Body of pancreas (tissue), 4 donors: ENCODE measurements at regions not wholly inside any gene's neighbourhood (a gene's known extent, or its start where the extent isn't known, plus 50 kb on each side); places are given as distances from the start of the nearest gene placed in this dataset.

ENCODE experiments used
- ATAC-seq: fragments of 150-250 bp; one replicate; pipeline ENCODE4 v1.9.1; 2016
- DNase-seq, 4 donors: peaks; one replicate each; pipeline ENCODE4 v3.0.0-alpha.2; 2019
- H3K27ac ChIP-seq, 4 donors: fragments of 200-600 bp; sonication (generic); 1 replicate in 3 of 4; 2 replicates in 1 of 4; pipeline versions ENCODE4 v1.5.1 to v1.6.1; 2016 to 2019; ENCODE audit warnings: mild to moderate bottlenecking in 1 of 4, mixed read lengths in 1 of 4, moderate library complexity in 1 of 4
- H3K27me3 ChIP-seq, 2 donors: fragments of 200-600 bp; sonication (generic); one replicate each; pipeline ENCODE4 v1.6.0; 2016; ENCODE audit warnings: mild to moderate bottlenecking in 1 of 2
- H3K36me3 ChIP-seq, 2 donors: fragments of 200-600 bp; sonication (generic); replicated peaks in 1 of 2; 2 replicates each; pipeline ENCODE4 v1.5.1; 2016; ENCODE audit warnings: low read depth in 2 of 2; ENCODE audit not compliant: insufficient read depth in 1 of 2
- H3K4me1 ChIP-seq: fragments of 200-600 bp; sonication (generic); one replicate; pipeline ENCODE4 v1.6.0; 2016
- H3K4me3 ChIP-seq, 2 donors: fragments of 200-600 bp; sonication (generic); 1 replicate in 1 of 2; 2 replicates in 1 of 2; pipeline ENCODE4 v1.5.1; 2016 to 2019
- H3K9me3 ChIP-seq, 3 donors: fragments of 200-600 bp; sonication (generic); 1 replicate in 2 of 3; 2 replicates in 1 of 3; pipeline ENCODE4 v1.5.1; 2016
- POLR2A ChIP-seq, 3 donors: fragments of 450-650 bp; IDR thresholded peaks; one replicate each; pipeline ENCODE4 v1.6.1; 2016; ENCODE audit warnings: antibody characterized with exemption in 3 of 3, mild to moderate bottlenecking in 2 of 3
- WGBS, 2 donors: methylation state at CpG; one replicate each; pipeline ENCODE4 v1.1.5; 2017; 5-methylcytosine and 5-hydroxymethylcytosine counted together
- intact Hi-C: fragments of 100-400 bp; cut with DNase I; formaldehyde crosslinking; loops from one replicate; pipeline ENCODE4 v1.15.1; 2023
- TF ChIP-seq, protein P1 (sequence below), 7 experiments: fragments of 450-650 bp in 4 of 7; fragments of 200-600 bp in 3 of 7; sonication (generic) in 3 of 7; IDR thresholded peaks; one replicate each; pipeline ENCODE4 v1.5.1; 2016 to 2019; ENCODE audit warnings: antibody characterized with exemption in 7 of 7

DNA sequence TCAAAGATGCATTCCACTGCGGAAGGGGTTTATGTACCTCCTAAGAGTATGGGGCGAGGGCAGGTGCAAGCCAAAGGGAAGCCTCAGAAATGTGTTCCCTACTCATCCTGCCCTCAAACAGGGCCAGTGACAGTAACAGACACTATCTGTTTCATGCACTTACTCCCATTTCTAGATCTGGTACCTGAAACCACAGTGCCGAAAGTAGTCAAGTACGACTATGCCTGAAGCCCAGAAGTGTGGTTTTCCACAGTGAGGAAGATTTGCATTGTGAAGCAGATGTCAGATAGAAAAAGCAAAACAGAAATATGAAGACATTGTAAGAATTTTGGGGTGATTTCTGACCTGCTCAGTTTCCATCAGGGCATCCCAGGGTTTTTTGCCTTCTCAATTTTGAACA, 748.7 kb downstream of the RNF144A start:
- no peaks in the 10 kb centered on the region for H3K36me3 ChIP-seq
- no peak overlapping the region for H3K27ac ChIP-seq
- no peak for TF ChIP-seq POLR2A (IDR thresholded peaks at IDR 0.05)
- TF ChIP-seq, protein P1, sequence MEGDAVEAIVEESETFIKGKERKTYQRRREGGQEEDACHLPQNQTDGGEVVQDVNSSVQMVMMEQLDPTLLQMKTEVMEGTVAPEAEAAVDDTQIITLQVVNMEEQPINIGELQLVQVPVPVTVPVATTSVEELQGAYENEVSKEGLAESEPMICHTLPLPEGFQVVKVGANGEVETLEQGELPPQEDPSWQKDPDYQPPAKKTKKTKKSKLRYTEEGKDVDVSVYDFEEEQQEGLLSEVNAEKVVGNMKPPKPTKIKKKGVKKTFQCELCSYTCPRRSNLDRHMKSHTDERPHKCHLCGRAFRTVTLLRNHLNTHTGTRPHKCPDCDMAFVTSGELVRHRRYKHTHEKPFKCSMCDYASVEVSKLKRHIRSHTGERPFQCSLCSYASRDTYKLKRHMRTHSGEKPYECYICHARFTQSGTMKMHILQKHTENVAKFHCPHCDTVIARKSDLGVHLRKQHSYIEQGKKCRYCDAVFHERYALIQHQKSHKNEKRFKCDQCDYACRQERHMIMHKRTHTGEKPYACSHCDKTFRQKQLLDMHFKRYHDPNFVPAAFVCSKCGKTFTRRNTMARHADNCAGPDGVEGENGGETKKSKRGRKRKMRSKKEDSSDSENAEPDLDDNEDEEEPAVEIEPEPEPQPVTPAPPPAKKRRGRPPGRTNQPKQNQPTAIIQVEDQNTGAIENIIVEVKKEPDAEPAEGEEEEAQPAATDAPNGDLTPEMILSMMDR (IDR thresholded peaks at IDR 0.05): no peak
- H3K4me3 ChIP-seq: no peak overlapping the region
- WGBS, 2 donors: 91 to 92% methylated on average over 4 of the region's 4 CpGs
- H3K27me3 ChIP-seq: no peaks in the 10 kb centered on the region
- no peaks in the 10 kb centered on the region for H3K9me3 ChIP-seq
- DNase-seq: no peak
- intact Hi-C loops: no loop called here
- no peaks in the 10 kb centered on the region for H3K4me1 ChIP-seq
- no peak for ATAC-seq

DNA sequence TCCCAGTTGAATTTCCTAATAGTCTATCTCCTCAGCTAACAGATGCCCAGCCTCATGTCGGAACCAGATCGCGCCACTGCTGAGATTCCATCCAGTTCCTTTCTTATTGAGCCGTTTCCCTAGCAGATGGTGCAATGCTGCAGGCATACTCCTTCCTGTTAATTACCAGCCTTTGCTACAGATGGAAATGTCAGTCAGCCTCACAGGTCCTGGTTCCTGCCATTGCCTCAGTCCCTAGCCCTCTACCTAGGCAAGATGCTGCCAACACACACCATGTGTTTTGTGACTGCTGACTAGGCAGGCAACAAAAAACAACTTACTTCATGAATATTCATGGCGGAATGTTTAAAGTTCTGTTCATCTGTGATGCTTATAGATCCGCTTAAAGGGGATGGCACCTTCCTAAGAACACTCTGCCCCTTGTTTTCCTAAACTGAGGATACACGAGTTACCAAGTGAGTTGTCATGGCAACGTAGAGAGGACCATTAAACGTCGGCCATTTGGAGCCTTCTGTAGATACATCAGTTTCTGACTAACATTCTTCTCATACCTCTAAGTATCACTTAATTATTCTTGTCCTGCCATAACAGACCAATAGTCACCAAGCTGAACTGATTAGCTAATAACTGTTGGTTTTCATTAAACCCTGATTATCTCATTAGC, 749.5 kb downstream of the RNF144A start:
- no peak for DNase-seq
- no peaks in the 10 kb centered on the region for H3K36me3 ChIP-seq
- H3K9me3 ChIP-seq: no peaks in the 10 kb centered on the region
- H3K4me1 ChIP-seq: no peaks in the 10 kb centered on the region
- H3K4me3 ChIP-seq: no peak overlapping the region
- TF ChIP-seq, protein P1 (IDR thresholded peaks at IDR 0.05): no peak
- TF ChIP-seq POLR2A (IDR thresholded peaks at IDR 0.05): no peak
- H3K27me3 ChIP-seq: no peaks in the 10 kb centered on the region
- WGBS, 2 donors: 79 to 85% methylated on average over 10 of the region's 10 CpGs
- no peak for ATAC-seq
- H3K27ac ChIP-seq: no peak overlapping the region
- intact Hi-C loops: no loop called here

DNA sequence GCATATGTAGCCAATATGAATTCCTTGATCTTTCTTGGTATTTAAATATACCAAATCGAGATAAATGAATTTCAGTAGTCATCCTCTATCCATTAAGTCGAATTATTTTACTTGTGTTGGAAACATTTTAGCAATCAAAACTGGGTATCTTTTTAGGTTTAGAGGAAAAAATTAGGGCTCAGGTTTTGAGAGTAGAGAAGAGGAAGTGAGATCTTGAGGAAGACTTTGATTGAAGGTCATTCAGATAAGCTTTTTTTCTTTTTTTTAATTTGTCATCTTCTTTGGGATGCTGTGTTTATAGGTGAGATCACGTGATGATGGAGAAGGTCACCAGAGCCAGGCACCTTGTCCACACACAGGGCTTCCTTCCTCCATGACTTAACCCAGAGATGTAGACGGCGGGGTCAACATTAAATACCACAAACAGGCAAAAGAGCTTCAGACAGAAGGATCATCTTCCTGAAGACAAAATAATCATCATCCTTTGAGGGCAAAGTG, 750.1 kb downstream of the RNF144A start:
- no peak for TF ChIP-seq POLR2A (IDR thresholded peaks at IDR 0.05)
- TF ChIP-seq, protein P1 (IDR thresholded peaks at IDR 0.05): no peak
- intact Hi-C loops: no loop called here
- H3K27ac ChIP-seq: no peak overlapping the region
- no peaks in the 10 kb centered on the region for H3K9me3 ChIP-seq
- DNase-seq (no peak), ATAC-seq (no peak)
- H3K27me3 ChIP-seq: no peaks in the 10 kb centered on the region
- 68 to 76% methylated on average over 5 of the region's 5 CpGs for WGBS, 2 donors
- no peak overlapping the region for H3K4me3 ChIP-seq
- H3K4me1 ChIP-seq: no peaks in the 10 kb centered on the region
- H3K36me3 ChIP-seq: no peaks in the 10 kb centered on the region

- no peak for DNase-seq
- WGBS, 2 donors: 62 to 69% methylated on average over 11 of the region's 11 CpGs
- TF ChIP-seq POLR2A (IDR thresholded peaks at IDR 0.05): no peak
- TF ChIP-seq, protein P1 (IDR thresholded peaks at IDR 0.05): no peak
- intact Hi-C loops: loop anchor here (10.0 kb wide), 1 partner anchor 246 kb away; no protein-coding TSS in a partner anchor
- Histone ChIP-seq H3K36me3 (no peaks in the 10 kb centered on the region), H3K4me3 (no peak overlapping the region), H3K27me3 (no peaks in the 10 kb centered on the region), H3K4me1 (no peaks in the 10 kb centered on the region), H3K9me3 (no peaks in the 10 kb centered on the region), H3K27ac (no peak overlapping the region)
- ATAC-seq: peak; percentile 30
Measured at GRCh38 chr2:7670905-7671641, 753.9 kb downstream of the RNF144A start.
